ENCODE measurements at regions not wholly inside any gene's neighbourhood (a gene's known extent, or its start where the extent isn't known, plus 50 kb on each side); places are given as distances from the start of the nearest gene placed in this dataset.

DNA sequence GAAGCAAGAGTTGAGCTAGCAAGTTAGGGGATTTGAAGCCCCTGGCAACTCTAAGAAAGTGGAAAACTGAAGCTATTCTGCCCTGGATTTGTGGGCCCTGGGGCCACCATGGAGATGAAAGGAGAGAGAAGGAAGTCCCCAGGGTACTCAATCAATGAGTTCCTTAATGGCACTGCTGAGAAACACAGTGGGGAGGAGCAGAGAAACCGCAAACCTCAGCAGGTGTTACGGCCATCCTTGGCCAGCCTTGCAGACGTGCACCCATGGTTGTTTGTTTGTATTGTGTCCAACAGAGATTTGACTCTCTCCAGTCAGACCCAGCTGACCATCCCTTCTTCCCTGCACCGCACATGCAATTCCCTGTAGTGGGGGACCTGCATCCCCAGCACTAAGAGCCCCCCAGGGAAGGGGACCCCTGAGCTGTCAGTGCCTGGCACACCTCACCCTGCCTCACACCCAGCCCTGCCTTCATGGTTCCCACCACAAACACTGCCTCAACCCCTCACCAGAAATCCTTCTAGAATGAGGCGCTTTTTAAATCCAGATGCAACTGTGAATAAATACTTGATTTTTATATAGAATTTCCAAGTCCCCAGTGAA, 255.3 kb downstream of the SH3BP4 start:
- TF ChIP-seq, protein P1, sequence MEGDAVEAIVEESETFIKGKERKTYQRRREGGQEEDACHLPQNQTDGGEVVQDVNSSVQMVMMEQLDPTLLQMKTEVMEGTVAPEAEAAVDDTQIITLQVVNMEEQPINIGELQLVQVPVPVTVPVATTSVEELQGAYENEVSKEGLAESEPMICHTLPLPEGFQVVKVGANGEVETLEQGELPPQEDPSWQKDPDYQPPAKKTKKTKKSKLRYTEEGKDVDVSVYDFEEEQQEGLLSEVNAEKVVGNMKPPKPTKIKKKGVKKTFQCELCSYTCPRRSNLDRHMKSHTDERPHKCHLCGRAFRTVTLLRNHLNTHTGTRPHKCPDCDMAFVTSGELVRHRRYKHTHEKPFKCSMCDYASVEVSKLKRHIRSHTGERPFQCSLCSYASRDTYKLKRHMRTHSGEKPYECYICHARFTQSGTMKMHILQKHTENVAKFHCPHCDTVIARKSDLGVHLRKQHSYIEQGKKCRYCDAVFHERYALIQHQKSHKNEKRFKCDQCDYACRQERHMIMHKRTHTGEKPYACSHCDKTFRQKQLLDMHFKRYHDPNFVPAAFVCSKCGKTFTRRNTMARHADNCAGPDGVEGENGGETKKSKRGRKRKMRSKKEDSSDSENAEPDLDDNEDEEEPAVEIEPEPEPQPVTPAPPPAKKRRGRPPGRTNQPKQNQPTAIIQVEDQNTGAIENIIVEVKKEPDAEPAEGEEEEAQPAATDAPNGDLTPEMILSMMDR (IDR thresholded peaks at IDR 0.05), result no peak
- Histone ChIP-seq H3K4me3 (no peak overlapping the region), H3K36me3 (no peaks in the 10 kb centered on the region), H3K4me1 (no peaks in the 10 kb centered on the region), H3K9me3 (peaks cover 4% of the 10 kb centered on the region), H3K27me3 (ENCODE audit: low read depth) (no peaks in the 10 kb centered on the region), H3K27ac (no peak overlapping the region)
- DNase-seq (no peak), ATAC-seq (no peak)
- intact Hi-C loops (cut with DNase I), result no loop called here

GRCh38 chr2:235211056-235211455, 259.2 kb downstream of the SH3BP4 start:
- Histone ChIP-seq H3K4me3 (no peak overlapping the region), H3K27me3 (ENCODE audit: low read depth) (no peaks in the 10 kb centered on the region), H3K4me1 (no peaks in the 10 kb centered on the region), H3K9me3 (peaks cover 4% of the 10 kb centered on the region), H3K27ac (no peak overlapping the region), H3K36me3 (no peaks in the 10 kb centered on the region)
- intact Hi-C loops (cut with DNase I), result no loop called here
- TF ChIP-seq, protein P1 (IDR thresholded peaks at IDR 0.05), result no peak
- no peak for ATAC-seq
- DNase-seq, result no peak

- Histone ChIP-seq H3K27ac (no peak overlapping the region), H3K4me1 (no peaks in the 10 kb centered on the region), H3K4me3 (no peak overlapping the region), H3K9me3 (peaks cover 4% of the 10 kb centered on the region), H3K27me3 (ENCODE audit: low read depth) (no peaks in the 10 kb centered on the region), H3K36me3 (no peaks in the 10 kb centered on the region)
- no peak for DNase-seq
- intact Hi-C loops (cut with DNase I), result no loop called here
- TF ChIP-seq, protein P1 (IDR thresholded peaks at IDR 0.05), result no peak
- ATAC-seq, result no peak
Measured at GRCh38 chr2:235212501-235213158, 260.8 kb downstream of the SH3BP4 start.

DNA sequence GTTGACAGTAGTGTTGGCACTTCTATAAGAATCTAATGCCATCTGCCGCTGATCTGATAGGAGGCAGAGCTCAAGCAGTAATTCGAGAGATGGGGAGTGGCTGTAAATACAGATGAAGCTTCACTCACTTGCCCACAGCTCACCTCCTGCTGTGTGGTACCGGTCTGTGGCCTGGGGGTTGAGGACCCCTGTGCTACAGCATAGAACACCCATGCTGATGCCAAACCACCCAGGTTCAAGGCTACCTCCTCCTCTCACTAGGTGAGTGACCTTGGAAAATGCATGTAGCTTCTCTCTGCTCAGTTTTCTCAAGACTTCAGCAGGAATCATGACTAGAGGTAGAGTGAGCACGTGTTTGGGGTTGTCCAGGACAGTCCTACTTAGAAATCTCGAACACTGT, 263.4 kb downstream of the SH3BP4 start:
- ATAC-seq, result no peak
- Histone ChIP-seq H3K27ac (no peak overlapping the region), H3K9me3 (peaks cover 1% of the 10 kb centered on the region), H3K4me3 (no peak overlapping the region), H3K4me1 (no peaks in the 10 kb centered on the region), H3K27me3 (ENCODE audit: low read depth) (no peaks in the 10 kb centered on the region), H3K36me3 (no peaks in the 10 kb centered on the region)
- TF ChIP-seq, protein P1 (IDR thresholded peaks at IDR 0.05), result no peak
- no peak for DNase-seq
- intact Hi-C loops (cut with DNase I), result no loop called here

- TF ChIP-seq, protein P1 (IDR thresholded peaks at IDR 0.05), result no peak
- ATAC-seq, result no peak
Measured at GRCh38 chr2:235216901-235217300, 265.1 kb downstream of the SH3BP4 start.

More at GRCh38 chr2:235216901-235217300, 265.1 kb downstream of the SH3BP4 start:
- no peaks in the 10 kb centered on the region for H3K36me3 ChIP-seq
- H3K9me3 ChIP-seq, result no peaks in the 10 kb centered on the region
- H3K27me3 ChIP-seq (ENCODE audit: low read depth), result no peaks in the 10 kb centered on the region
- no peak overlapping the region for H3K4me3 ChIP-seq
- H3K4me1 ChIP-seq, result no peaks in the 10 kb centered on the region
- DNase-seq, result no peak
- intact Hi-C loops (cut with DNase I), result no loop called here
- H3K27ac ChIP-seq, result no peak overlapping the region
